ENCODE measurements at regions not wholly inside any gene's neighbourhood (a gene's known extent, or its start where the extent isn't known, plus 50 kb on each side); places are given as distances from the start of the nearest gene placed in this dataset.

GRCh38 chr3:90132197-90132596, 1024.8 kb downstream of the EPHA3 start:
- ChIA-PET POLR2A (no interaction called here), CTCF (ENCODE audit: low intra/inter-chr PET ratio) (no interaction called here)
- intact Hi-C loops (cut with micrococcal nuclease) (no loop called here), in situ Hi-C loops (cut with MboI) (no loop called here)
- Histone ChIP-seq H3K9ac (ENCODE audit: insufficient read depth in 1 of 2, low read depth in 2 of 2, low read length in 2 of 2) (no peak overlapping the region), H3K4me2 (ENCODE audit: insufficient read depth, low read length) (no peak overlapping the region), H3K36me3 (ENCODE audit: control insufficient read depth, insufficient read depth, low read length) (no peaks in the 10 kb centered on the region), H3K9me1 (ENCODE audit: control insufficient read depth, insufficient read depth, low read length) (no peaks in the 10 kb centered on the region), H3K9me3 (replicated peaks; ENCODE audit: control insufficient read depth, insufficient read depth, low read depth, low read length) (no peaks in the 10 kb centered on the region), H3K27ac (ENCODE audit: extremely low read depth, low read depth, low read length) (no peak overlapping the region), H3K4me3 (no peak overlapping the region), H3K4me1 (replicated peaks in 1 of 2; ENCODE audit: control insufficient read depth in 2 of 2, insufficient read depth in 2 of 2, low read length in 2 of 2) (no peaks in the 10 kb centered on the region), H4K20me1 (replicated peaks; ENCODE audit: control insufficient read depth, insufficient read depth, low read length) (no peaks in the 10 kb centered on the region), H3K27me3 (ENCODE audit: control insufficient read depth in 2 of 2, insufficient read depth in 2 of 2, low read length in 2 of 2) (no peaks in the 10 kb centered on the region), H2AFZ (ENCODE audit: low read depth, low read length) (no peak overlapping the region), H3K79me2 (ENCODE audit: control insufficient read depth, insufficient read depth, low read length) (no peaks in the 10 kb centered on the region)
- DNase-seq (ENCODE audit: extremely low read depth in 1 of 4, low spot score in 3 of 4) (no peak), FAIRE-seq (no peak), ATAC-seq (no peak)
- 0% methylated on average over 1 of the region's 1 CpG for WGBS (ENCODE audit: insufficient coverage, low coverage, missing lambda C conversion rate)
- BruUV-seq (replicated peaks) = no TSS peak
- TF ChIP-seq ZBTB1 (CRISPR knock-in tag; IDR thresholded peaks at IDR 0.05; ENCODE audit: borderline replicate concordance, low read depth) = no peak
- TF ChIP-seq, protein P1, sequence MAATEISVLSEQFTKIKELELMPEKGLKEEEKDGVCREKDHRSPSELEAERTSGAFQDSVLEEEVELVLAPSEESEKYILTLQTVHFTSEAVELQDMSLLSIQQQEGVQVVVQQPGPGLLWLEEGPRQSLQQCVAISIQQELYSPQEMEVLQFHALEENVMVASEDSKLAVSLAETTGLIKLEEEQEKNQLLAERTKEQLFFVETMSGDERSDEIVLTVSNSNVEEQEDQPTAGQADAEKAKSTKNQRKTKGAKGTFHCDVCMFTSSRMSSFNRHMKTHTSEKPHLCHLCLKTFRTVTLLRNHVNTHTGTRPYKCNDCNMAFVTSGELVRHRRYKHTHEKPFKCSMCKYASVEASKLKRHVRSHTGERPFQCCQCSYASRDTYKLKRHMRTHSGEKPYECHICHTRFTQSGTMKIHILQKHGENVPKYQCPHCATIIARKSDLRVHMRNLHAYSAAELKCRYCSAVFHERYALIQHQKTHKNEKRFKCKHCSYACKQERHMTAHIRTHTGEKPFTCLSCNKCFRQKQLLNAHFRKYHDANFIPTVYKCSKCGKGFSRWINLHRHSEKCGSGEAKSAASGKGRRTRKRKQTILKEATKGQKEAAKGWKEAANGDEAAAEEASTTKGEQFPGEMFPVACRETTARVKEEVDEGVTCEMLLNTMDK (IDR thresholded peaks at IDR 0.05; ENCODE audit: borderline replicate concordance, insufficient read depth, low read depth, low read length, poor library complexity, severe bottlenecking) = no peak
- no peak for TF ChIP-seq PHB2 (IDR thresholded peaks at IDR 0.05; ENCODE audit: low read depth)
- TF ChIP-seq, protein P2, sequence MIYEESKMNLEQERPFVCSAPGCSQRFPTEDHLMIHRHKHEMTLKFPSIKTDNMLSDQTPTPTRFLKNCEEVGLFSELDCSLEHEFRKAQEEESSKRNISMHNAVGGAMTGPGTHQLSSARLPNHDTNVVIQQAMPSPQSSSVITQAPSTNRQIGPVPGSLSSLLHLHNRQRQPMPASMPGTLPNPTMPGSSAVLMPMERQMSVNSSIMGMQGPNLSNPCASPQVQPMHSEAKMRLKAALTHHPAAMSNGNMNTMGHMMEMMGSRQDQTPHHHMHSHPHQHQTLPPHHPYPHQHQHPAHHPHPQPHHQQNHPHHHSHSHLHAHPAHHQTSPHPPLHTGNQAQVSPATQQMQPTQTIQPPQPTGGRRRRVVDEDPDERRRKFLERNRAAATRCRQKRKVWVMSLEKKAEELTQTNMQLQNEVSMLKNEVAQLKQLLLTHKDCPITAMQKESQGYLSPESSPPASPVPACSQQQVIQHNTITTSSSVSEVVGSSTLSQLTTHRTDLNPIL (CRISPR knock-in tag; IDR thresholded peaks at IDR 0.05) = no peak
- no peak for TF ChIP-seq ZSCAN32 (CRISPR knock-in tag; IDR thresholded peaks at IDR 0.05)
- TF ChIP-seq, protein P3, sequence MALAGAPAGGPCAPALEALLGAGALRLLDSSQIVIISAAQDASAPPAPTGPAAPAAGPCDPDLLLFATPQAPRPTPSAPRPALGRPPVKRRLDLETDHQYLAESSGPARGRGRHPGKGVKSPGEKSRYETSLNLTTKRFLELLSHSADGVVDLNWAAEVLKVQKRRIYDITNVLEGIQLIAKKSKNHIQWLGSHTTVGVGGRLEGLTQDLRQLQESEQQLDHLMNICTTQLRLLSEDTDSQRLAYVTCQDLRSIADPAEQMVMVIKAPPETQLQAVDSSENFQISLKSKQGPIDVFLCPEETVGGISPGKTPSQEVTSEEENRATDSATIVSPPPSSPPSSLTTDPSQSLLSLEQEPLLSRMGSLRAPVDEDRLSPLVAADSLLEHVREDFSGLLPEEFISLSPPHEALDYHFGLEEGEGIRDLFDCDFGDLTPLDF (CRISPR knock-in tag; IDR thresholded peaks at IDR 0.05) = no peak
- no peak for TF ChIP-seq E4F1 (CRISPR knock-in tag; IDR thresholded peaks at IDR 0.05; ENCODE audit: borderline replicate concordance)
- no peak for TF ChIP-seq POLR3A (IDR thresholded peaks at IDR 0.05; ENCODE audit: borderline replicate concordance, extremely low read depth, insufficient read depth, insufficient read length)
- no peak for TF ChIP-seq ZNF324 (CRISPR knock-in tag; IDR thresholded peaks at IDR 0.05)
- TF ChIP-seq IRF9 (tag; IDR thresholded peaks at IDR 0.05) = no peak
- no peak for TF ChIP-seq GTF2E2 (tag; IDR thresholded peaks at IDR 0.05)
- TF ChIP-seq ZNF174 (CRISPR knock-in tag; IDR thresholded peaks at IDR 0.05) = no peak
- no peak for TF ChIP-seq NFIX (CRISPR knock-in tag; IDR thresholded peaks at IDR 0.05; ENCODE audit: low read depth)
- no peak for TF ChIP-seq POLR3G (IDR thresholded peaks at IDR 0.05; ENCODE audit: extremely low read depth, insufficient read length, insufficient replicate concordance)
- TF ChIP-seq ZNF347 (CRISPR knock-in tag; IDR thresholded peaks at IDR 0.05; ENCODE audit: low read depth) = no peak
